NT2/D1 (cell line): ENCODE measurements at regions not wholly inside any gene's neighbourhood (a gene's known extent, or its start where the extent isn't known, plus 50 kb on each side); places are given as distances from the start of the nearest gene placed in this dataset.

Experiments
- YY1 ChIP-seq: IDR thresholded peaks from 2 replicates; pipeline ENCODE4 v1.6.1; 2011; ENCODE audit not compliant: insufficient read length, insufficient read depth
- ZNF274 ChIP-seq: IDR thresholded peaks from 2 replicates; pipeline ENCODE4 v1.6.1; 2011; ENCODE audit warnings: mild to moderate bottlenecking, low read depth, low read length

DNA sequence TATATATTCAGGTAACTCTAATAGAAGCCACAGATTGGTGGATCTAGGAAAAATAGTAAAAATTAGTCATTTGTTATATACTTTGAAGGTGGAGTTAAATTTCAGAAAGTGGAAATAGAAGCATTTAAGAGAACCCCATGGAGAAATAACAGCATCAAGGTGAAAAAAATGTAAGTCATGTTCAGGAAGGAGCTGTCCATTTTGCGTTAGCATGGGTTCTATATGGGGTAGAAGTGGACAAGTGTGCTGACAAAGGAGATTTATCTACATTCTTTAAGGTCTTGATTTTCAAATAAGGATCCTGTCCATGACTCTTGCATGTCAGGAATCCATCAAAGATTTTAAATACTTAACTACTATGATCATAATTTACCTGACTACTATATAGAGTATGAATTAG, 50.2 kb upstream of the ROBO1 start:
- TF ChIP-seq YY1, result no peak
- TF ChIP-seq ZNF274, result no peak
